GM12878 (cell line): ENCODE measurements at regions not wholly inside any gene's neighbourhood (a gene's known extent, or its start where the extent isn't known, plus 50 kb on each side); places are given as distances from the start of the nearest gene placed in this dataset.

Experiments used
- BRCA1 ChIP-seq: IDR thresholded peaks from 2 replicates; pipeline ENCODE4 v1.6.1; 2011; ENCODE audit warnings: low read depth, low read length, improper control_type of control experiment
- CREB1 ChIP-seq: IDR thresholded peaks from 2 replicates; pipeline ENCODE4 v1.6.1; 2012; ENCODE audit warnings: low read depth, mild to moderate bottlenecking, inconsistent platforms
- CTCF ChIP-seq, 3 experiments: IDR thresholded peaks in 2 of 3; conservative IDR thresholded peaks in 1 of 3; 2 replicates each; pipeline ENCODE4 v1.5.1; 2011; ENCODE audit warnings: low read depth in 3 of 3, low read length in 3 of 3, mild to moderate bottlenecking in 3 of 3, control low read depth in 2 of 3, moderate library complexity in 2 of 3, inconsistent platforms in 1 of 3, mixed read lengths in 1 of 3; ENCODE audit not compliant: control insufficient read depth in 2 of 3, insufficient read depth in 1 of 3; ENCODE audit errors: extremely low read depth in 1 of 3
- EP300 ChIP-seq, 2 experiments: fragments of 150-350 bp in 1 of 2; IDR thresholded peaks; 2 replicates each; pipeline ENCODE4 v1.6.1; 2011 to 2012; ENCODE audit warnings: low read depth in 2 of 2, low read length in 2 of 2, borderline replicate concordance in 1 of 2, improper control_type of control experiment in 1 of 2, inconsistent platforms in 1 of 2; ENCODE audit not compliant: control insufficient read depth in 1 of 2
- POLR2A ChIP-seq: IDR thresholded peaks from 2 replicates; pipeline ENCODE4 v1.6.1; 2011; ENCODE audit warnings: low read depth, mild to moderate bottlenecking, low read length
- RAD21 ChIP-seq: IDR thresholded peaks from 2 replicates; pipeline ENCODE4 v1.6.1; 2011; ENCODE audit warnings: mild to moderate bottlenecking, low read depth, low read length, moderate library complexity; ENCODE audit not compliant: insufficient read depth
- RB1 ChIP-seq: fragments of 450-650 bp; formaldehyde crosslinking; IDR thresholded peaks from 2 replicates; pipeline ENCODE4 v1.6.1; 2017; ENCODE audit warnings: mild to moderate bottlenecking, borderline replicate concordance
- RELA ChIP-seq: fragments of 450-650 bp; IDR thresholded peaks from 2 replicates; pipeline ENCODE4 v1.8.0; 2014; ENCODE audit warnings: borderline replicate concordance; ENCODE audit not compliant: partially characterized antibody
- TBL1XR1 ChIP-seq: IDR thresholded peaks from 2 replicates; pipeline ENCODE4 v1.6.1; 2012; ENCODE audit warnings: low read depth, low read length, improper control_type of control experiment
- YY1 ChIP-seq: IDR thresholded peaks from 2 replicates; pipeline ENCODE4 v1.6.1; 2011; ENCODE audit warnings: low read depth, mild to moderate bottlenecking, low read length
- TF ChIP-seq, protein P1 (sequence below): IDR thresholded peaks from 2 replicates; pipeline ENCODE4 v1.6.1; 2012; ENCODE audit warnings: low read length, inconsistent platforms

DNA sequence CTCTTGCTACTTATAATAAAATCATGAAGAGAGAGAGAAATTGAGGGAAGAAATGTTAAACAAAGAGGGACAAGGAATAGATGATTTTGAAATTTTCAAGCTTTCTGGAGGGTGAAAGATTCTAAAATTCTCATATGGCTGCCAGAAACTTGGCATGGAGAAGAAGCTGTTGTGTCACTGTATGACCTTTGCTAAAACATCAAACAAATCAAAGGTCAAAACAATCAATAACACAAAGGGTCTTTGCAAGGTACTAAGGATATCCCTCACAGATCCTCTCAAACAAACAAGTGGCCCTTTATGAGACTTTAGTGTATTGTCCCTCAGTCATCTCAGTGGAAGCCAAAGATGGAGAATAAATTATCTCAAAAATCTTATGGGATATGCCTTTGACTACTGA is 1039.2 kb upstream of the MIR17HG start:
- TF ChIP-seq TBL1XR1 (no peak), RAD21 (no peak), CTCF (IDR thresholded peaks at IDR 0.05 in 2 of 3, conservative IDR thresholded peaks at IDR 0.05 in 1 of 3; ENCODE audit: control insufficient read depth in 2 of 3, extremely low read depth in 1 of 3, insufficient read depth in 1 of 3, low read depth in 3 of 3, low read length in 3 of 3) (no peak), BRCA1 (no peak), CREB1 (no peak), RB1 (no peak), RELA (no peak), EP300 (IDR thresholded peaks at IDR 0.05; ENCODE audit: borderline replicate concordance in 1 of 2, control insufficient read depth in 1 of 2, low read depth in 2 of 2, low read length in 2 of 2) (no peak), YY1 (no peak), POLR2A (no peak)
- TF ChIP-seq, protein P1, sequence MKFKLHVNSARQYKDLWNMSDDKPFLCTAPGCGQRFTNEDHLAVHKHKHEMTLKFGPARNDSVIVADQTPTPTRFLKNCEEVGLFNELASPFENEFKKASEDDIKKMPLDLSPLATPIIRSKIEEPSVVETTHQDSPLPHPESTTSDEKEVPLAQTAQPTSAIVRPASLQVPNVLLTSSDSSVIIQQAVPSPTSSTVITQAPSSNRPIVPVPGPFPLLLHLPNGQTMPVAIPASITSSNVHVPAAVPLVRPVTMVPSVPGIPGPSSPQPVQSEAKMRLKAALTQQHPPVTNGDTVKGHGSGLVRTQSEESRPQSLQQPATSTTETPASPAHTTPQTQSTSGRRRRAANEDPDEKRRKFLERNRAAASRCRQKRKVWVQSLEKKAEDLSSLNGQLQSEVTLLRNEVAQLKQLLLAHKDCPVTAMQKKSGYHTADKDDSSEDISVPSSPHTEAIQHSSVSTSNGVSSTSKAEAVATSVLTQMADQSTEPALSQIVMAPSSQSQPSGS = no peak
